PC-3 (cell line): ENCODE measurements at regions not wholly inside any gene's neighbourhood (a gene's known extent, or its start where the extent isn't known, plus 50 kb on each side); places are given as distances from the start of the nearest gene placed in this dataset.

ENCODE experiments used
- ATAC-seq: fragments of 200-7000 bp; cut with Tn5 transposase; 2 replicates; pipeline ENCODE4 v1.9.1; 2020; ENCODE audit warnings: mild to moderate bottlenecking, moderate library complexity
- BruUV-seq: library from RNA; stranded (reverse); fragments of 400-500 nt; replicated peaks from 2 replicates; lab custom pipeline; 2021; lab: Mats Ljungman, UMichigan
- CTCF ChIA-PET: fragments of 300-600 bp; sonication (Branson Sonifier 250); formaldehyde crosslinking; loops from one replicate; lab custom pipeline; 2022; ENCODE audit warnings: antibody characterized with exemption; lab: Charles Lee
- POLR2A ChIA-PET: fragments of 300-600 bp; sonication (Branson Sonifier 250); formaldehyde crosslinking; loops from one replicate; lab custom pipeline; 2022; ENCODE audit warnings: antibody characterized with exemption; ENCODE audit not compliant: unreplicated experiment; lab: Charles Lee
- DNase-seq: peaks from one replicate; pipeline ENCODE4 v3.0.0-alpha.2; 2015
- H2AFZ ChIP-seq: fragments of 300-600 bp; sonication (generic); 2 replicates; pipeline ENCODE4 v1.6.0; 2016; ENCODE audit warnings: antibody characterized with exemption, low read length
- H3F3A ChIP-seq: fragments of 300-600 bp; sonication (generic); one replicate; pipeline ENCODE4 v1.6.0; 2017; ENCODE audit warnings: antibody characterized with exemption, low read length, control low read depth, mild to moderate bottlenecking; ENCODE audit not compliant: unreplicated experiment
- H3K27ac ChIP-seq: fragments of 300-600 bp; sonication (generic); 2 replicates; pipeline ENCODE4 v1.5.1; 2016; ENCODE audit warnings: mild to moderate bottlenecking, low read length
- H3K27me3 ChIP-seq: fragments of 300-600 bp; sonication (generic); 2 replicates; pipeline ENCODE4 v1.6.1; 2016; ENCODE audit warnings: low read length, mixed read lengths
- H3K36me3 ChIP-seq: fragments of 300-600 bp; sonication (generic); 2 replicates; pipeline ENCODE4 v1.6.1; 2016; ENCODE audit warnings: low read depth, mixed run types, low read length, mixed read lengths
- H3K4me1 ChIP-seq: fragments of 300-600 bp; sonication (generic); 2 replicates; pipeline ENCODE4 v1.5.1; 2016; ENCODE audit warnings: low read length; ENCODE audit not compliant: insufficient read depth
- H3K4me2 ChIP-seq: fragments of 300-600 bp; sonication (generic); 2 replicates; pipeline ENCODE4 v1.6.0; 2016; ENCODE audit warnings: low read length
- H3K4me3 ChIP-seq: fragments of 300-600 bp; sonication (generic); 2 replicates; pipeline ENCODE4 v1.5.1; 2016; ENCODE audit warnings: mild to moderate bottlenecking, low read length, mixed read lengths
- H3K79me2 ChIP-seq: fragments of 300-600 bp; sonication (generic); 2 replicates; pipeline ENCODE4 v1.6.1; 2017; ENCODE audit warnings: low read length, mixed read lengths
- H3K9ac ChIP-seq: fragments of 300-600 bp; sonication (generic); 2 replicates; pipeline ENCODE4 v1.6.0; 2016; ENCODE audit warnings: mild to moderate bottlenecking, low read length
- H3K9me2 ChIP-seq: fragments of 300-600 bp; sonication (generic); replicated peaks from 2 replicates; pipeline ENCODE4 v1.6.1; 2016; ENCODE audit warnings: mixed run types, low read length, mixed read lengths
- H3K9me3 ChIP-seq: fragments of 300-600 bp; sonication (generic); 2 replicates; pipeline ENCODE4 v1.6.1; 2016; ENCODE audit warnings: low read length, mixed read lengths
- H4K20me1 ChIP-seq: fragments of 300-600 bp; sonication (generic); 2 replicates; pipeline ENCODE4 v1.6.1; 2016; ENCODE audit warnings: low read length, mixed read lengths
- EZH2 ChIP-seq: fragments of 300-600 bp; sonication (generic); IDR thresholded peaks from one replicate; pipeline ENCODE4 v1.6.1; 2017; ENCODE audit warnings: antibody characterized with exemption, mild to moderate bottlenecking, low read length; ENCODE audit not compliant: unreplicated experiment
- EZH2phosphoT487 ChIP-seq: fragments of 300-600 bp; sonication (generic); IDR thresholded peaks from 2 replicates; pipeline ENCODE4 v1.6.1; 2018; ENCODE audit warnings: mild to moderate bottlenecking, antibody characterized with exemption, low read length, borderline replicate concordance
- intact Hi-C: fragments of 100-400 bp; cut with micrococcal nuclease; formaldehyde crosslinking; loops from 2 replicates; pipeline ENCODE4 v1.9.0; 2023
- TF ChIP-seq, protein P1 (sequence below): fragments of 300-600 bp; sonication (generic); conservative IDR thresholded peaks from 2 replicates; pipeline ENCODE4 v1.5.1; 2017; ENCODE audit warnings: antibody characterized with exemption, low read depth, mild to moderate bottlenecking, low read length

DNA sequence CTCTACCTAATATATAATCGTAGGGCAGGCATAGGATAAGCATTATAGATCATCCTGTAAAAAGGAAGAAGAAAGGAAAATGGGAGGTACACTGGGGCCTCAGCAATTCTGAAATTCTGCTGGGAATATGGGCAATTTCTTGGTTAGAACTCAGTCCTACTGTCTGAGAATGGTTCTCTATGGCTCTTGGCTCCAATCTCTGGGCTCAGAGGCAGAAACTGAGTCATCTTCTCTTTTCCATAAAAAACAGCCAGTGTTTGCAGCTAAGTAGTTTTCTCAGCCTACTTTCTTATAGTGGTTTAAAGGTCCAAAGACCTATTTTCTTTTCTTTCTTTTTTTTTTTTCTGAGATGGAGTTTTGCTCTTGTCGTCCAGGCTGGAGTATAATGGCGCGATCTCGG, 135.8 kb upstream of the ZBED5 start:
- Histone ChIP-seq H3K36me3 (no peaks in the 10 kb centered on the region), H3K9me2 (no peaks in the 10 kb centered on the region), H3K4me2 (no peak overlapping the region), H3K79me2 (no peaks in the 10 kb centered on the region), H4K20me1 (no peaks in the 10 kb centered on the region), H3K9me3 (no peaks in the 10 kb centered on the region), H3K4me1 (peaks cover 11% of the 10 kb centered on the region), H3F3A (no peaks in the 10 kb centered on the region), H2AFZ (no peak overlapping the region), H3K27ac (no peak overlapping the region), H3K4me3 (no peak overlapping the region), H3K9ac (no peak overlapping the region), H3K27me3 (no peaks in the 10 kb centered on the region)
- TF ChIP-seq EZH2, result no peak
- TF ChIP-seq, protein P1, sequence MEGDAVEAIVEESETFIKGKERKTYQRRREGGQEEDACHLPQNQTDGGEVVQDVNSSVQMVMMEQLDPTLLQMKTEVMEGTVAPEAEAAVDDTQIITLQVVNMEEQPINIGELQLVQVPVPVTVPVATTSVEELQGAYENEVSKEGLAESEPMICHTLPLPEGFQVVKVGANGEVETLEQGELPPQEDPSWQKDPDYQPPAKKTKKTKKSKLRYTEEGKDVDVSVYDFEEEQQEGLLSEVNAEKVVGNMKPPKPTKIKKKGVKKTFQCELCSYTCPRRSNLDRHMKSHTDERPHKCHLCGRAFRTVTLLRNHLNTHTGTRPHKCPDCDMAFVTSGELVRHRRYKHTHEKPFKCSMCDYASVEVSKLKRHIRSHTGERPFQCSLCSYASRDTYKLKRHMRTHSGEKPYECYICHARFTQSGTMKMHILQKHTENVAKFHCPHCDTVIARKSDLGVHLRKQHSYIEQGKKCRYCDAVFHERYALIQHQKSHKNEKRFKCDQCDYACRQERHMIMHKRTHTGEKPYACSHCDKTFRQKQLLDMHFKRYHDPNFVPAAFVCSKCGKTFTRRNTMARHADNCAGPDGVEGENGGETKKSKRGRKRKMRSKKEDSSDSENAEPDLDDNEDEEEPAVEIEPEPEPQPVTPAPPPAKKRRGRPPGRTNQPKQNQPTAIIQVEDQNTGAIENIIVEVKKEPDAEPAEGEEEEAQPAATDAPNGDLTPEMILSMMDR, result no peak
- TF ChIP-seq EZH2phosphoT487, result no peak
- ATAC-seq (no peak), DNase-seq (no peak)
- no TSS peak for BruUV-seq
- intact Hi-C loops, result no loop called here
- POLR2A ChIA-PET, result no interaction called here
- CTCF ChIA-PET, result no interaction called here

DNA sequence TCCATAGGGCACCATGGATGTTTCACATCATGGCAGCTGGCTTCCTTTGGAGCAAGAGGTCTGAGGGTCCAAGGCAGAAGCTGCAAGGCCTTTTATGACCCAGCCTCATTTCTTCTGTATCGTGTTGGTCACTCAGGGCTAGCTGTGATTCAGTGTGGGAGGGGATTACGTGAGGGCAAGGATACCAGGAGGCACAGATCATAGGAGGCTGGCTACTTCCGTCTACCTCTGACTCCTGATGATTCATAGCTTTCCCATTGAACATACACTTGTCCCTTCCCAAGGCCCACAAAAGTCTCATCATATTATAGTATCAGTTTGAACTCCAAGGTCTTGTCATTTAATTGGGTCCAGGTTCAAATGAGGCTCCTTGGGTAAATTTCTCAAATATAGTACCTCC, 135.3 kb upstream of the ZBED5 start:
- CTCF ChIA-PET, result no interaction called here

DNA sequence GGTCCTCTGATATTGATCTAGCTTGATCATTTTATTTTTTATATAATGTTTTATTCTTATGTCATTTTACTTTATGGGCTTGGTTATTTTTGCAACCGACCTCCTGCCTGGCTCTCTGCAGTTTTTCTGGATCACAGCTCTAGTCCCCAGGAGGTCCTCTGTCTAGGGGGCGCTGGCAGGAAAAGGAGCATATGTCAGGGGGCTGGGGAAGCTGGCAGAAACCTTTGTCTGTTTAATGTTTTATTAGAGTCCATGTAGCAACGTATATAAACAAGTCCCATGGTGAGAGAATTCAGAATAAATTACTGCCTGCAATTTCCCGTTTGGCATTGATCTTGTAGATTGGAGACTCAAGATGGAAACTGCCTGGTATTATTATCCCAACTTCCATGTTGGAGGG, 133.5 kb upstream of the ZBED5 start:
- no peak for TF ChIP-seq EZH2phosphoT487
- TF ChIP-seq, protein P1, result no peak
- ATAC-seq, result no peak

More for the DNA sequence above, 135.3 kb upstream of the ZBED5 start:
- no peaks in the 10 kb centered on the region for H3K9me2 ChIP-seq
- H2AFZ ChIP-seq, result no peak overlapping the region
- H3K27ac ChIP-seq, result no peak overlapping the region
- no peaks in the 10 kb centered on the region for H3K9me3 ChIP-seq
- H3K4me1 ChIP-seq, result peaks cover 11% of the 10 kb centered on the region
- no peak overlapping the region for H3K4me2 ChIP-seq
- H3K4me3 ChIP-seq, result no peak overlapping the region
- H3F3A ChIP-seq, result no peaks in the 10 kb centered on the region
- H3K27me3 ChIP-seq, result no peaks in the 10 kb centered on the region
- H3K9ac ChIP-seq, result no peak overlapping the region
- DNase-seq (no peak), ATAC-seq (no peak)
- BruUV-seq, result no TSS peak
- POLR2A ChIA-PET, result no interaction called here
- no peaks in the 10 kb centered on the region for H4K20me1 ChIP-seq
- no peaks in the 10 kb centered on the region for H3K36me3 ChIP-seq
- TF ChIP-seq, protein P1, result no peak
- TF ChIP-seq EZH2 (no peak), EZH2phosphoT487 (no peak)
- intact Hi-C loops, result no loop called here
- H3K79me2 ChIP-seq, result no peaks in the 10 kb centered on the region

More for the DNA sequence above, 133.5 kb upstream of the ZBED5 start:
- Histone ChIP-seq H3K27ac (no peak overlapping the region), H3K9ac (no peak overlapping the region), H3K79me2 (no peaks in the 10 kb centered on the region), H3K4me3 (no peak overlapping the region), H3F3A (no peaks in the 10 kb centered on the region), H3K4me2 (no peak overlapping the region), H3K9me3 (no peaks in the 10 kb centered on the region), H3K9me2 (no peaks in the 10 kb centered on the region), H3K36me3 (no peaks in the 10 kb centered on the region), H2AFZ (no peak overlapping the region), H4K20me1 (no peaks in the 10 kb centered on the region), H3K27me3 (no peaks in the 10 kb centered on the region), H3K4me1 (peaks cover 11% of the 10 kb centered on the region)
- ChIA-PET POLR2A (interaction anchor here (0.6 kb wide), 1 partner anchor 1360 kb away, joined by 4 read pairs; no protein-coding TSS in a partner anchor), CTCF (no interaction called here)
- no peak for DNase-seq
- BruUV-seq, result no TSS peak
- intact Hi-C loops, result no loop called here
